Mammary epithelial cell (primary cell): ENCODE measurements at regions not wholly inside any gene's neighbourhood (a gene's known extent, or its start where the extent isn't known, plus 50 kb on each side); places are given as distances from the start of the nearest gene placed in this dataset.

Experiments used
- CTCF ChIP-seq, 2 donors: IDR thresholded peaks in 1 of 2; conservative IDR thresholded peaks in 1 of 2; 2 replicates each; pipeline ENCODE4 v1.5.1; 2011 to 2012; ENCODE audit warnings: inconsistent platforms in 2 of 2, low read length in 2 of 2, mild to moderate bottlenecking in 2 of 2, control low read depth in 1 of 2, low read depth in 1 of 2; ENCODE audit not compliant: insufficient read depth in 1 of 2; ENCODE audit errors: extremely low read depth in 1 of 2
- EZH2 ChIP-seq: IDR thresholded peaks from 2 replicates; pipeline ENCODE4 v1.6.1; 2012; ENCODE audit warnings: low read length, inconsistent platforms, borderline replicate concordance

- no peak for TF ChIP-seq CTCF (conservative IDR thresholded peaks at IDR 0.05 in 1 of 2, IDR thresholded peaks at IDR 0.05 in 1 of 2; ENCODE audit: extremely low read depth in 1 of 2, insufficient read depth in 1 of 2, low read depth in 1 of 2, low read length in 2 of 2)
- no peak for TF ChIP-seq EZH2
Observed at GRCh38 chr4:27272217-27272616, 411.6 kb downstream of the STIM2 start.
